G401 (cell line): ENCODE measurements at regions not wholly inside any gene's neighbourhood (a gene's known extent, or its start where the extent isn't known, plus 50 kb on each side); places are given as distances from the start of the nearest gene placed in this dataset.

Experiments
- DNase-seq: peaks from one replicate; pipeline ENCODE4 v3.0.0-alpha.2; 2015; ENCODE audit warnings: low spot score
- in situ Hi-C: cut with HindIII; loops from 2 replicates; pipeline ENCODE4 v1.10.0; 2016; ENCODE audit warnings: low sequenced_read_pairs, mixed read lengths

DNA sequence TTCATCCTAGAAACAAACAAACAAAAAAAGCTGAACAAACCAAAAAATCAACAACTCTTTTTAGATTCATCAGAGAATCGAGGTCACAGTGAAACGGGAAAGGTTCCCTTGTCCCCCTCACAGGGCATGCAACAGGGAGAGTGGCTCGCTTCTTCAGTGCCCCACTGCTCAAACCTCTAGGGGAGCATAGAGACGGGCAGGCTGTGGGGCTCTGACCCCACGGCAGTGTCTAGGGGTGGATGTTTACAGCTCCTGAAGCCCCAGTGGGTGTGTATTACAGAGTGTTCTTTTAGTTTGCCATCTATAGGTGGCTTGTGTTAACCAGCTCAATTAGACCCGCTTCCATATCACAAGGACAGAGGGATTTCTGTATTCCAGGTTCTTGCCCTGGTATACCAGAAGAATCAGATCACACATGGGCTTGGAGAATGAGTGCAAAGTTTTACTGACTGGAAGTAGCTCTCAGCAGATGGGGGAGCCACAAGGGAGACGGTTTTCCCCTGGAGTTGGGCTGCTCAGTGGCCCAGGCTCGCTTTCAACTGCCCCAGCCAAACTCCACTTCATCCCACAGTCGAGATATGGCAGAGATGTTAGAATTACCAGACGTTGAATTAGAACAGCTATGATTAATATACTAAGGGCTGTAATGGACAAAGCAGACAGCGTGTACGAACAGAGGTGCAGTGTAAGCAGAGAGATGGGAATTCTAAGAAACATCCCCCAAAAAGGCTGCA is 192.6 kb upstream of the CST7 start:
- in situ Hi-C loops, result no loop called here
- DNase-seq, result no peak

DNA sequence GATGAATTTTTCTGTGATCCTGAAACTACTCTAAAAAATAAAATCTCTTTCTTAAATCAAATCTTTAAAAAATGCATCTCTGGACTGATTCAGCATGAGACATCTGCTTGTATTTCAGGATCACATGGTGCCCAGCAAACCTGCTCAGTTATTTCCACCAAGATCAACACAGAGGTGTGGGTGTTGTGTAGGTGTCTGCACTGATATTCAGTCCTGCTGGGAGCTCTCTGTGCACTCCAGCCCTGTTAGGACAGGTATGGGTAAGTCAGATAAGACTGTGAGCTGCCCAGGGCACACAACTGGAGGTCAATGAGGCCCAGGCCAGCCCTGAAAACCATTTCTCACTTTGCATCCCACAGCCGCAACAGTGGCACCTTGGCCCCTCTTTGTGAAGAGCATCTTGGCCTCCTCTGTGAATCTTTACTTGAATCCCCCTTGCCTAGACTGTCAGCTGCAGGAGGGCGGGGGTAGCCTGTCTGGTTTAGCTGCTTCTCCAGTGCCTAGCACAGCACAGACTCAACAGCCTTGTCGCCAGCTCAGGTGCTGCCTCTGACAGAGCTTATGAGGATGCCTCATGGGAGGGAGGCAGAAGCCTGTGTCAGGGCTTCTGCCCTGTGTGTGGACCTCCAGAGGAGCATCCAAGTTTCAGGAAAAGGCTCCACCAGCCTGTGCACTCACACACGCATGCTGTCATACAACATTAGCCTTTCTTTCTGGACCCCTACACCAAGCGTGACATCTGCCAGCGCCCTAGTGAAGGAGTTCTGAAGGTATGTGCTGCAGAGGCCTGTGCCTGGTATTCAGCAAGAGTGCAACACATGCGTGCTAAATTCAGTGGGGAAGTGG is 187.6 kb upstream of the CST7 start:
- no peak for DNase-seq
- in situ Hi-C loops, result no loop called here

DNA sequence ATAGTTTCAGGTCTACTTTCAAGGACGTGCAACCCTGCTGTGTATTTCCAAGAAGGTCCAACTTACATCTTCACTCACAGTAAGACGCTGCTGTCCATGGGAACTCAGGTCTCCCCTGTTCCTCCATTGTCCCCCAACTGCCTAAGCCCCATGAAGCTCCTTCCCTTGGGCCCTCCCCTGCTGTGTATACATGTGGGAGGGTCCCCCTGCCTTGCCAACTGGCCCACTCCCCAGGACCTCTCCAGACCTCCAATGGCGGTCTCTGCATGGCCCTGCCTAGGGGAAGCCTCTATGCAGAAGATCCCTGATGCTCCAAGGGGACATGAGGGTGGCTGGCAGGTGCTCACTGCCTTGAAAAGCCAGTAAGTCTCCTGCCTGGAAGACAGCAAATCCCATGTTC is 186.7 kb upstream of the CST7 start:
- no peak for DNase-seq
- in situ Hi-C loops, result no loop called here

DNA sequence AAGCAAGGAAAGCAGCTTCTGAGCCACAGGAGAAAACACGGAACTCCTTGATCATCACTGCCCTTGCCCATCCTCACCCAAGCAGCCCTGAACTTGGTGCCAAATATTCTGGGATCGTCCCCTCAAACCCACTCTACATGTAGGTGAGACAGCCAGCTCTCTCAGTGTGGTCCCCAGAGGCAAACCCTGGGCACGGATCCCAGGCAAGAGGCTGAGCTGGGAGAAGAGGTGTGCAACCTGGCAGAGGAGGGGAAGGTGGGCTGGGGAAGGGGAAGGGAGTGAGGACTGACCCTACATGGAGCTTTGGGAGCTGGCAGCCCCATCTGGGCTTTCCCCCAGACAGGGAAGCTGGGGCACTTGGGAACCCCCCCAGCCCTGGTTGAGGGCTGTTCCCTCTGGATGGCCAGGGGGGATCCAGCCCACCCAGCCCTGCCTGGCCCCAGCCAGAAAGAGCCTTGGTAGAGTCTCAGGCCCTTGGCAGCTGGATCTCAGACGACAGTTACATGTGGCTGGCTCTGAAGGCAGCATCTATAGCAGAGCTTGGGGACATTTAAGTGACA is 186.2 kb upstream of the CST7 start:
- no peak for DNase-seq

DNA sequence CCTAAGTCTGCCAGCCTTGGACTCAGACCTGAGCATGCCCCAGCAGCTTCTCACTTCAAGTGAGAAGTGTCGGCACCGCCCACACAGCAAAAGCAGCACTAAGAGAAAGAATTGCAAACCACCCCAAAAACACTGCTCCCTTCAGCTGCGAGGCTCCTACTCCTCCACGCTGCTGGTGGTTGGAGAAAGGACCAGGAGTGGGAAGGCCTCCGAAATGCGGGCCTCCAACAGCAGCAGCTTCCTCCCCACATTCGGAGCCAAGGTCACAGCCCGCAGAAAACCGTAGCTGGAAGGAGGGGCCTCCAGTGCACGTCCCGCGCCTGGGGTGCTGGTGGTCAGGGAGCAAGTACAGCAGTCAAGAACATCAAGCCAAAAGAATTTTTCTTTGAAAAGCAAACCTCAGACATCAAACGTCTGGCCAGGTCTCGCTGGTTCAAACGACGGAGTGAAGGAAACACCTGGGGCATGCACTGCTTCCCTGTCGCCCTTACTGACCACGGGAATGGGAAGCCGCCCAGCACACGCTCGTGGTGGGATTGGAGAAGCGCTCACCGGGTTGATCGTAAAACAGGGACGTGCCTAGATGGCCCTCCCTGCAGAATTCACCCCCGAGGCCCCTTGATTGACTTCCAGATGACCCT is 185.6 kb upstream of the CST7 start:
- in situ Hi-C loops, result no loop called here
- DNase-seq, result no peak

More for the DNA sequence above, 186.2 kb upstream of the CST7 start:
- in situ Hi-C loops, result no loop called here

DNA sequence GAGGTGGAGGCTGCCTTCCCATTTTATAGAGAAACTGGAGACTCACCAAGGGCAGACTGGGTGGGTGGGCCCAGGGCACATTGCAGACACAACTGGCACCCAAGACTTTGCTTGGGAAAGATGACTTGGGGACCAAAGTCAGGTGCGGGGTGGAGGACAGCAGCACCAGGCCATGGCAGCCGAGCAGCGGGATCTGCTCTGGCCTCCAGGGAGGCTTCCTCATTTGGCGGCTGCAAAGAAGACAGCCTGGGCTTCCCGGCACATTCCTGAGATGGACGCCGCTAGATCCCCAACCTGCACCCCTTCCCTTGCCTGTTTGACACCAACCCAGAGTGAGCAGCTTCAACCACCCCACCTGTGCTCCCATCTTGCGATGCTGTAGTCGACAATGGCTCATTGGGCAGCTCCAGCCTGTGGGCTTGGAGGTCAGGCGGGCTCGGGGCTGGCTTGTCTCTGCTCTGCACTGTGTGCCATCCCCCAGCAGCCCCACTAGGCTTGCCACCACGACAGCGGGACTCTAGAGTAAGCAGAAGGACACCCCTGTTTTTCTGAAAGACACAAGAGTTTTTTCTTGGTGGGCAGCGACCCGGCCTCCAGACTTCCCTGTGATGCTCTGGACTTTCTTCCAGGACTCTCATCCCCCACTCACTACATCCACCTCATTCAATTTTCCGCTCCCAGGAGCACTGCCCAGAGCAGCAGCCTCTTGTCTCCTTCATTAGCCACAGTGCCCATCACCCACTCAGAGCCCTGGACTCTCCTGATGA is 184.9 kb upstream of the CST7 start:
- no peak for DNase-seq
- in situ Hi-C loops, result no loop called here

DNA sequence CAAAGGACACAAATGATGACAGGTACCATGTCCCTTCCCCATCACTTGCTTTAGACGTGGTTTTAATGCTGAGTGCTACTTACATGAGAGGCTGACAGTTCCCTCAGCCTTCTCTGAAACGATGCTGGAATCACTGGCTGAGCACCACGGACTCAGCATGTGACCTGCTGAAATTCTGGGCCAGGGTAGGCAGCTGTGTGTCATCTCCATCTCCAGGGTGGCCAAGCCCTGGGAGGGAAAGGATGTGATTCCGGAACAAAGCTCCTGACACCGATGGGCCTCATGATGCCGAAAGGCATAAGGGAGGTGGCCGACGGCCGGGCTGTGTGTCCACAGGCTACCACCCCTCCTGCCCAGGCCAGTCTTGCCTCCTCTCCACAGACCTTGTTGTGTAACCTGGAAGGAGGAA is 184.3 kb upstream of the CST7 start:
- no peak for DNase-seq
- in situ Hi-C loops, result no loop called here

DNA sequence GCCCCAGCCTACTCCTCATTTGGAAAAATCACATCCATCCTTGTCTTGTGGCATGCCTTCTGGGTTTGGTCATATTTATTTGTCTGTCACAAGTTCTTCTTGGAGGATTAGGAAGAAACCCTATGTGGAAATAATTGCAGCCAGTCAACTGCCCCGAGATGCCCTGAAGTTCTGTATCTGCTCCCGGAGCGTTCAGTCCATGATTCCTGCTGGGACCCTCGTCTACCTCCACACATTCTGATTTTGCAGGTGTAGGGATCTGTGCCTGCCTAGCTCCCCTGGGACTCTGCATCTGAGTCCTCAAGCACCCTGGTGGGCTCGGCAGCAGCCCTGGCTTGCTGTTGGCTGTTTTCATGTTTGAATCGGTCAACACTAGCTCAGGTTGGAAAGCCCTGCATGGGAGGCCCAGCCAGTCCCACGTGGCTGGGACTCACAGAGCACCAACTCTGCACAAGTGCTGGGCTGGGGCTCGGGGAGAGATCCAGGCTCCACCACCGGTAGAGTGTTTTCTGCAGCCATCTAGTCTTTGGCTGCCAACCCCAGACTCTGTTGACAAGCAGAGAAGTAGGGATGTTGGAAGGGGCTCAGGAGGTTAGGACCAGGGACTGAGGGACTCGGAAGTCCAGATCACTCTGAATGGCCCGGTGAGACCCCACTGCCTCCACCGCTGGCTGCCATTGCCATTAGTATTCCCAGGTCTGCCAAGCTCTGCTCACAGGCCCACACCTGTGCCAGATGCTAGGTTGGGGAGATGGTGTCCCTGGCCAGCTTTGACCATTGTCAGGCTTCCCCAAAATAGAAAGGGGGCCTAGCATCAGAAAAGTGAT is 183.5 kb upstream of the CST7 start:
- in situ Hi-C loops, result no loop called here

DNA sequence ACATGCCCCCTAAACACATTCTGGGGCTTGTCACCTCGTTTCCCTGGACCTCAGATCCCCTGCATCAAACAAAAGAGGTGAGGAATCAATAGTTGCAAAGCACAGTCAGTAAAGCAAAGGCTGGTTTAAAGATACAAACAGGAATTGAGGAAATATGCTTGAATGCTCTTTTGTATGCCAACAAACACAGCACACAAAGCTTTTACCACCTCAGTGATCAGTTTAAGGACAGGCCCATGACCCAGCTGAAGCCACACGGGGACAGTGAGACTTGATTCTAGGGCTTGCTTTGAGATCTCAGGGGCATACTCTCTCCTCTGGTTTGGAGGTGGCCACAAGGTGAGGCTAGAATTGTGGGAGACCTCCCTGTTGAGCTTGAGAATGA is 182.9 kb upstream of the CST7 start:
- in situ Hi-C loops, result no loop called here
- DNase-seq, result no peak

More for the DNA sequence above, 183.5 kb upstream of the CST7 start:
- no peak for DNase-seq

DNA sequence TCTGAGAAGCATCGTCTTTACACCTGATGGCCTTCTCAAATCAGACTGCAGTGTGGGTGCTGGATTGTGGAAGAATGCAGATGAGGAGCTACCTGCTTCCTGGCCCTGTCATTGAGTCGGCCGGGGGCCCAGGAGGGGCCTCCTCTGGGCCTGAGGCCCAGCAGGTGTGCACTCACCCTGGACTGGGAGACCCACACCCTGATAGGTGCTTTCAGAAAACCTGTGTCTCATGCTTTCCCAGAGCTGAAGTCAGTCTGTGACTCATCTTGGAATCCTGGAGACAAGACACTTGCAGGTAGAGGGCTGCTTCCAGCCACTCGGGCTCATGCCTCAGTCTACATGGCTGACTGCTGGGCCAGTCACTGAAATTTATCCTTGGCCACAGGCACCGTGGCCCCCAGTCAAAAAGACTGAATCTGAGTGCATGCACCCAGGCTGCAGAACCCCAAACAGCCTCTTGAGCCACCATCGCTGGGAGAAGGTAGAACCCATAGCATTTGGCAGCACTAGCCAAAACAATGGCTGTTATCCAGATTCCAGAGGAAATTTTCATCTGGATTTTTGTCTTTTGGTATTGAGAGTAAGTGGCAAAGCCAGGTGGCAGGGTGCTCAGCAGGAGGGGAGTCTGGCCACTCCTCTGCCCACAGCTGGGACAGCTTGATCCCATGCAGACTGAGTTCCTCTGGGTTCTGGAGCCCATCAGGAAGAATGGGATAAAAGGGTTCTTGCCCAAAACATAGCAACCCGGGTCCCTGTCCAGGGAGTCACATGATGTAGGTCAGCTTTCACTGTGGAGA is 182.0 kb upstream of the CST7 start:
- in situ Hi-C loops, result no loop called here
- no peak for DNase-seq

DNA sequence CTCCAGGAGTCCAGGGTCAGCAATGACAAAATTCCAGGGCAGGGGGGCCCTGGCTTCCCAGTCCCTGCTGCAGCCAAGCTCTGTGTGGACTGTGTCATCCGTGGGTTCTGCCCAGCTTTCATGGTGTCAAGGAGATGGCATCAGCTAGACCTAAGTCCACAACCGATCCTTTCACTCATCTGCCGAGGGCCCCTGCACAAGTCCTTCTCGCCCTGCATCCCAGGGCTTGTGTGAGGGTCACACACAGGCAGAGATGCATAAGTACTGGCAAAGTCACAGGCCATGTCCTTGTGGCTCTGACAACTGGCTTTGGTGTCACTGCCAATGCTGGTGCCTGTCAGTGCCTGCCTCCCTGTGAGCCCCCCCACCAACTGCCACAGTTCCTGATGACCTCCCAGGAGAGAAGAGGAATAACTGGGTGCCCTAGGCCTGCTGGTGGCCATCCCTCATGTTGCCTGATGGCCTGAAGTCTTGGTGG is 181.4 kb upstream of the CST7 start:
- in situ Hi-C loops, result no loop called here
- no peak for DNase-seq

DNA sequence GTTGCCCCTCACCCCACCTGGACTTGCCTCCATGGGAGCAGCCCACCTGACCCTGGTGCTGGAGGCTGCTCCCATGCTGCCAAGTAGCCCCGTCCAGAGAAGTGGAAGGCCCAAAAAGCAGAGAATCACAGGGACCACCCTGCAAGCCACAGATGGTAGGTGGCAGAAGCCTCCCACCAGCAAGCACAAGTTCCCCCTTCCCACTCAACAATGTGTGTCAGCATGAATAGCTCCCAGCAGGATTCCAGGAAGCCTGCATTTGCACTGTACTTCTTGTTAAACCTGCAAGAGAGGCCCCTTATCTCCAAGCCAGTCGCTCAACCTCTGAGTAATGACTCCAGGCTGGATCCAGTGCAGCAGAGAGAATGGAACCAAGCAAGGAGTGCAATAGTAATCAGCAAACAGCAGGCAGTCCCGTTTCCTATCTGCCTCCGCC is 180.8 kb upstream of the CST7 start:
- no peak for DNase-seq
- in situ Hi-C loops, result no loop called here

DNA sequence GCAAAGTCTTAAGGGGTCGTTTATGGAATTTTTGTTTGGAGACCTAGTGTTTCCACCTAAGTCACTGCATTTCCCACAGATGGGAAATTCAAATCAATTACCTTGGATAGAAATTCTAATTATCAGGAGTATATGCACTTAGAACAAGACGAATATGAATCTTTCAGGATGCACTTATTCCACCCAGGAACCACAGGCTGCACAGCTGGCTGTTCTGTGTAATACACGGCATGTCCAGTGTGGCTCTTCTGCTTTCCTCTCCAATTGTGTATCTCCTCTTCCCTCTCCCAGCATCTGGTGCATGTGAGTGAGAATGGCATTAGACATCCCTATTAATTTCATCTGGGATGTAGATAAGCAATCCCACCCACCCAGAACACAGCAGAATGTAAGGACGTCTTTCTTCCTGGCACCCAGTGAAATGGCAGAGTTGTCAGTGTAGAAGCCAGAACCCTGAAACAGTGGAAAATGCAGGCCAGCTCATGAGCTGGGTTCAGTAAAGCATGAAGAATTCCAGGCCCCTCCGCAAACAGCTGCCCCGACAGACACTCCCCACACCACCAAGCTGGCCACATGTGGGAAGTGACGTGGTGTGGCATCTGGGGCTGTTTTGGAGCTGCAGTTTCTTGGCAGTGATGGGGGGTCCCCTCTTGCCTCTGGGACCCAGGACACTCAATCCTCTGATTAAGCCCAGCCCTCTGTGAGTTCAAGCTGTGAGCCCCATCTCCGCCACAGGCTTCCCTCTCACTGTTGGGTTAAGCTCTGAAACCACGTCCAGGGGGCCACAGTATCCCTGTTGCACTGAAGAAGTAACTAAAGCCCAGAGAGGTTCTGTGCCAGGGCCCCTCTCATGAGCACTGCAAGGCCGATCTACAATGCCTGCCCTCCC is 180.1 kb upstream of the CST7 start:
- no peak for DNase-seq

DNA sequence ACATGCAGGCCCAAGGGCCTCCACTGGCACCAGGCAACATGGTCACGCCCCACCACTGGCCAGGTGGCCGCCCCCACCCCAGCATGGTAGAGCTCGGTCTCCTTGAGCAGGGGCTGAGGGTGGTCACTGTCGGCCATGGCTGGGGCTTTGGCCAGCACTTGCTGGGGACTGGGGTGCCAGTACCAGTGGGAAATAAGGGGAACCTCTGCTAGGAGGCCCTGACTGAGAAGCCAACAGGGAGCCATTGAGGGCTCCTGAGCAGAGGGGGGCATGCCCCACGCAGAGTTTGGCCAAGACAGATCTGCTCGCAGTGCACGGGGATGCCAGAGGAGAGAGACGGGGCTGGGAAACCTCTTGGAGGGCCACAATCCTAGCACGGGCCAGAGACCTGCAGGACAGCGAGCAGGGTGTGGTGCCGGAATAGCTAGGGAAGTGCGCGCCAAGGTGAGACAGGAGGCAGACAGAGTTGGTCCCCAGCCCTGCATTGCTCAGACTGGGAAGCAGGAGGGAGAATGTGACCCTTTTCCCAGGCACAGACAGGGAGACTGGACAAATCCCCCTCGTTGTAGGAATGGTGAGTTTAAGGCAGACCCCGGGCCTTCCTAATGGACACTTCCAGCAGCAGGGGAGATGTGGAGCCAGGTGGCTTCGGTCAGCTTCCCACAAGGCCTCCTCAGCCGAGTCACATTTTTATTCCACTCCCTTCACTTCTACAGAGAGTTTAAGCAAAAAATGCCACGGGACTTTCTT is 179.0 kb upstream of the CST7 start:
- in situ Hi-C loops, result no loop called here
- no peak for DNase-seq

More for the DNA sequence above, 180.1 kb upstream of the CST7 start:
- in situ Hi-C loops, result no loop called here

DNA sequence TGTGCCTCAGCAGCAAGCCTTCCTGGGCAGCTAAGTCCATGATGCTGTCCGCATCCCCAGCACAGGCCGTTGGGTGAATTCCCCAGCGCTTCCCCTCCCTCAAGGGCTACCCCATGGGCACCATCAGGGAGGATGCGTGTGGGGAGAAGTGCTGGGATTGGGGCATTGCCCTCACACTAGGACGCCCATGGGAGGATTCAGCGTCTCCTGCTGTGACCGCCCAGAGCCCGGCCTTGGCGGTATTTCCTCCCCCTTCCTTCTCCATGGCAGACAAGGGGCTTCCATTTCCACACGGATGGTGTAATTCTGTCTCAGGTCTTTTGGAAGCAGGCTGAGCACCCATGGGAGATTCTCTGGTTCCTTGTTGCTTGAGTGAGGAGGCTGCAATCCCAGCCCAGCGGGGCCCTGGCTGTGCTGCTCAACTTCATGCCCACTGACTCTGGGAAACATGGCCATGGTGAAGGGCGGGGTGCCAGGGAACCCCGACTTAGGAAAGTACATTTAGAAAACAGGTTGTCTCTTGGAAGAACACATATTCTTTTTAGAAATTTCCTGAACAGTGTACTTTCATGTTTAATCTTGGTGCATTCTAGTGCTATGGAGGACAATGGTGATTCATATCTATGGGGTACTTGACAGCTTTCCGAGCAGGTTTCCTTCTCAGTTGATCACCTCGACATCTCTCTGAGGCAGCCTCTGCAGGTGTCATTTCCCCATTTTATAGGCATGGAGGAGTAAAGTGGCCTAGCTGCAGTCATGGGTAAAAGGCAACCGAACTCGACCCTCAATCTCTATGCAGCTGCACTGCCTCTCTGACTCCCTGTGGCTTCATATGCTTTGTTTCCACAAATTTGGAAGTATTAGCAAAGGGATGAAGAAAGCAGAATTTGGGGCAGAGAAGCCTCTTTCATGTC is 178.2 kb upstream of the CST7 start:
- DNase-seq, result no peak
- in situ Hi-C loops, result no loop called here
